ENCODE measurements at regions not wholly inside any gene's neighbourhood (a gene's known extent, or its start where the extent isn't known, plus 50 kb on each side); places are given as distances from the start of the nearest gene placed in this dataset.

- peaks cover 0 to 23% (median 14%) of the 10 kb centered on the region in 5 donors for H3K27me3 Mint-ChIP-seq
These were observed 52.1 kb downstream of the CARTPT start for GRCh38 chr5:71771191-71771590.

GRCh38 chr5:71778678-71779276, 59.7 kb downstream of the CARTPT start:
- intact Hi-C loops (cut with micrococcal nuclease): loop anchor here in 1 of 2 donors (10.0 kb wide), 1 partner anchor 236 kb away; no protein-coding TSS in a partner anchor
- ATAC-seq (no peak), DNase-seq (no peak)
- Histone ChIP-seq H3K36me3 (ENCODE audit: control insufficient read depth in 2 of 3, insufficient read depth in 3 of 3, low read length in 3 of 3) (no peaks in the 10 kb centered on the region), H3K27ac (ENCODE audit: low read depth, low read length) (no peak overlapping the region), H3K9me3 (ENCODE audit: control insufficient read depth in 2 of 3, low read length in 3 of 3) (no peaks in the 10 kb centered on the region), H3K4me3 (ENCODE audit: low read length) (no peak overlapping the region), H3K27me3 (ENCODE audit: control insufficient read depth in 2 of 2, insufficient read depth in 2 of 2, low read length in 2 of 2) (no peaks in the 10 kb centered on the region), H3K4me1 (ENCODE audit: control insufficient read depth in 2 of 2, insufficient read depth in 2 of 2, low read length in 2 of 2) (peaks cover 0 to 7% of the 10 kb centered on the region in 2 donors)
- no peak overlapping the region for H3K27ac Mint-ChIP-seq
- H3K4me1 Mint-ChIP-seq: peaks cover 0 to 18% (median 13%) of the 10 kb centered on the region in 7 donors
- H3K4me3 Mint-ChIP-seq: no peak overlapping the region
- ChIA-PET CTCF (no interaction called here), POLR2A (no interaction called here)
- H3K36me3 Mint-ChIP-seq: peaks cover 0 to 5% (median 0%) of the 10 kb centered on the region in 5 donors
- H3K9me3 Mint-ChIP-seq: no peaks in the 10 kb centered on the region
- peaks cover 0 to 21% (median 8%) of the 10 kb centered on the region in 5 donors for H3K27me3 Mint-ChIP-seq

More at GRCh38 chr5:71771191-71771590, 52.1 kb downstream of the CARTPT start:
- ATAC-seq (no peak), DNase-seq (no peak)
- H3K27me3 ChIP-seq (ENCODE audit: control insufficient read depth in 2 of 2, insufficient read depth in 2 of 2, low read length in 2 of 2): no peaks in the 10 kb centered on the region
- no peaks in the 10 kb centered on the region for H3K9me3 ChIP-seq (ENCODE audit: control insufficient read depth in 2 of 3, low read length in 3 of 3)
- H3K36me3 ChIP-seq (ENCODE audit: control insufficient read depth in 2 of 3, insufficient read depth in 3 of 3, low read length in 3 of 3): no peaks in the 10 kb centered on the region
- H3K27ac Mint-ChIP-seq: no peak overlapping the region
- H3K4me1 ChIP-seq (ENCODE audit: control insufficient read depth in 2 of 2, insufficient read depth in 2 of 2, low read length in 2 of 2): no peaks in the 10 kb centered on the region
- H3K9me3 Mint-ChIP-seq: peaks cover 0 to 5% (median 0%) of the 10 kb centered on the region in 11 donors
- no peak overlapping the region for H3K27ac ChIP-seq (ENCODE audit: low read depth, low read length)
- ChIA-PET POLR2A (no interaction called here), CTCF (no interaction called here)
- intact Hi-C loops (cut with micrococcal nuclease): loop anchor here in 1 of 2 donors (10.0 kb wide), 1 partner anchor 244 kb away; no protein-coding TSS in a partner anchor
- no peak overlapping the region for H3K4me3 ChIP-seq (ENCODE audit: low read length)
- no peaks in the 10 kb centered on the region for H3K36me3 Mint-ChIP-seq
- no peak overlapping the region for H3K4me3 Mint-ChIP-seq
- peaks cover 0 to 6% (median 0%) of the 10 kb centered on the region in 7 donors for H3K4me1 Mint-ChIP-seq

GRCh38 chr5:71780597-71780996, 61.5 kb downstream of the CARTPT start:
- ATAC-seq (no peak), DNase-seq (no peak)
- peaks cover 6 to 23% (median 15%) of the 10 kb centered on the region in 7 donors for H3K4me1 Mint-ChIP-seq
- no peaks in the 10 kb centered on the region for H3K36me3 ChIP-seq (ENCODE audit: control insufficient read depth in 2 of 3, insufficient read depth in 3 of 3, low read length in 3 of 3)
- H3K36me3 Mint-ChIP-seq: peaks cover 0 to 10% (median 0%) of the 10 kb centered on the region in 5 donors
- no peaks in the 10 kb centered on the region for H3K27me3 ChIP-seq (ENCODE audit: control insufficient read depth in 2 of 2, insufficient read depth in 2 of 2, low read length in 2 of 2)
- peaks cover 0 to 18% (median 9%) of the 10 kb centered on the region in 5 donors for H3K27me3 Mint-ChIP-seq
- H3K9me3 Mint-ChIP-seq: peaks cover 0 to 3% (median 0%) of the 10 kb centered on the region in 11 donors
- H3K4me1 ChIP-seq (ENCODE audit: control insufficient read depth in 2 of 2, insufficient read depth in 2 of 2, low read length in 2 of 2): peaks cover 0 to 7% of the 10 kb centered on the region in 2 donors
- ChIA-PET POLR2A (no interaction called here), CTCF (no interaction called here)
- no peak overlapping the region for H3K4me3 Mint-ChIP-seq
- no peak overlapping the region for H3K27ac ChIP-seq (ENCODE audit: low read depth, low read length)
- intact Hi-C loops (cut with micrococcal nuclease): loop anchor here in 1 of 2 donors (5.0 kb wide), 2 partner anchors 237 to 527 kb away; no protein-coding TSS in a partner anchor
- H3K4me3 ChIP-seq (ENCODE audit: low read length): no peak overlapping the region
- no peaks in the 10 kb centered on the region for H3K9me3 ChIP-seq (ENCODE audit: control insufficient read depth in 2 of 3, low read length in 3 of 3)
- no peak overlapping the region for H3K27ac Mint-ChIP-seq

- no peak for DNase-seq
- H3K4me1 ChIP-seq (ENCODE audit: control insufficient read depth in 2 of 2, insufficient read depth in 2 of 2, low read length in 2 of 2): peaks cover 0 to 7% of the 10 kb centered on the region in 2 donors
These were observed 63.3 kb downstream of the CARTPT start for GRCh38 chr5:71782393-71782770.

GRCh38 chr5:71782771-71783770, 64.0 kb downstream of the CARTPT start:
- peaks cover 0 to 7% of the 10 kb centered on the region in 2 donors for H3K4me1 ChIP-seq (ENCODE audit: control insufficient read depth in 2 of 2, insufficient read depth in 2 of 2, low read length in 2 of 2)
- peaks cover 6 to 23% (median 15%) of the 10 kb centered on the region in 7 donors for H3K4me1 Mint-ChIP-seq
- no peaks in the 10 kb centered on the region for H3K36me3 ChIP-seq (ENCODE audit: control insufficient read depth in 2 of 3, insufficient read depth in 3 of 3, low read length in 3 of 3)
- H3K27ac ChIP-seq (ENCODE audit: low read depth, low read length): no peak overlapping the region
- ChIA-PET POLR2A (no interaction called here), CTCF (no interaction called here)
- peak overlapping the region in 2 of 9 donors; percentile 25 to 38 for H3K27ac Mint-ChIP-seq
- peaks cover 0 to 3% (median 0%) of the 10 kb centered on the region in 11 donors for H3K9me3 Mint-ChIP-seq
- peak in 5 of 9 donors; percentile 7 to 44 (median 9) for DNase-seq
- peak overlapping the region in 9 of 10 donors; percentile 11 to 71 (median 57) for H3K4me3 Mint-ChIP-seq
- no peaks in the 10 kb centered on the region for H3K9me3 ChIP-seq (ENCODE audit: control insufficient read depth in 2 of 3, low read length in 3 of 3)
- H3K27me3 ChIP-seq (ENCODE audit: control insufficient read depth in 2 of 2, insufficient read depth in 2 of 2, low read length in 2 of 2): no peaks in the 10 kb centered on the region
- intact Hi-C loops (cut with micrococcal nuclease): loop anchor here in 1 of 2 donors (5.0 kb wide), 2 partner anchors 234 to 524 kb away; no protein-coding TSS in a partner anchor
- H3K36me3 Mint-ChIP-seq: peaks cover 0 to 10% (median 0%) of the 10 kb centered on the region in 5 donors
- peak overlapping the region; percentile 19 for H3K4me3 ChIP-seq (ENCODE audit: low read length)
- peak; percentile 71 for ATAC-seq
- peaks cover 8 to 17% (median 9%) of the 10 kb centered on the region in 5 donors for H3K27me3 Mint-ChIP-seq

More at GRCh38 chr5:71782393-71782770, 63.3 kb downstream of the CARTPT start:
- H3K36me3 ChIP-seq (ENCODE audit: control insufficient read depth in 2 of 3, insufficient read depth in 3 of 3, low read length in 3 of 3): no peaks in the 10 kb centered on the region
- no peak overlapping the region for H3K27ac ChIP-seq (ENCODE audit: low read depth, low read length)
- Mint-ChIP-seq H3K27ac (no peak overlapping the region), H3K4me3 (peak overlapping the region in 7 of 10 donors; percentile 44 to 71 (median 59)), H3K4me1 (peaks cover 6 to 23% (median 15%) of the 10 kb centered on the region in 7 donors), H3K36me3 (peaks cover 0 to 10% (median 0%) of the 10 kb centered on the region in 5 donors), H3K9me3 (peaks cover 0 to 3% (median 0%) of the 10 kb centered on the region in 11 donors), H3K27me3 (peaks cover 4 to 14% (median 5%) of the 10 kb centered on the region in 5 donors)
- no peaks in the 10 kb centered on the region for H3K27me3 ChIP-seq (ENCODE audit: control insufficient read depth in 2 of 2, insufficient read depth in 2 of 2, low read length in 2 of 2)
- H3K9me3 ChIP-seq (ENCODE audit: control insufficient read depth in 2 of 3, low read length in 3 of 3): no peaks in the 10 kb centered on the region
- ATAC-seq: no peak
- H3K4me3 ChIP-seq (ENCODE audit: low read length): no peak overlapping the region
- intact Hi-C loops (cut with micrococcal nuclease): loop anchor here in 1 of 2 donors (5.0 kb wide), 2 partner anchors 235 to 525 kb away; no protein-coding TSS in a partner anchor
- ChIA-PET CTCF (no interaction called here), POLR2A (no interaction called here)

- H3K4me3 Mint-ChIP-seq: peak overlapping the region in 1 of 10 donors; percentile 6
- peaks cover 0 to 10% (median 0%) of the 10 kb centered on the region in 5 donors for H3K36me3 Mint-ChIP-seq
- CTCF ChIA-PET: no interaction called here
- Histone ChIP-seq H3K4me3 (ENCODE audit: low read length) (no peak overlapping the region), H3K36me3 (ENCODE audit: control insufficient read depth in 2 of 3, insufficient read depth in 3 of 3, low read length in 3 of 3) (no peaks in the 10 kb centered on the region), H3K9me3 (ENCODE audit: control insufficient read depth in 2 of 3, low read length in 3 of 3) (no peaks in the 10 kb centered on the region), H3K27me3 (ENCODE audit: control insufficient read depth in 2 of 2, insufficient read depth in 2 of 2, low read length in 2 of 2) (no peaks in the 10 kb centered on the region), H3K27ac (ENCODE audit: low read depth, low read length) (no peak overlapping the region), H3K4me1 (ENCODE audit: control insufficient read depth in 2 of 2, insufficient read depth in 2 of 2, low read length in 2 of 2) (peaks cover 0 to 7% of the 10 kb centered on the region in 2 donors)
- H3K27me3 Mint-ChIP-seq: peaks cover 14 to 17% (median 15%) of the 10 kb centered on the region in 5 donors
- ATAC-seq (no peak), DNase-seq (no peak)
- peaks cover 6 to 23% (median 15%) of the 10 kb centered on the region in 7 donors for H3K4me1 Mint-ChIP-seq
- POLR2A ChIA-PET: no interaction called here
- no peak overlapping the region for H3K27ac Mint-ChIP-seq
- peaks cover 0 to 4% (median 2%) of the 10 kb centered on the region in 11 donors for H3K9me3 Mint-ChIP-seq
- intact Hi-C loops (cut with micrococcal nuclease): loop anchor here in 1 of 2 donors (5.0 kb wide), 2 partner anchors 233 to 523 kb away; no protein-coding TSS in a partner anchor
These were observed 64.8 kb downstream of the CARTPT start for GRCh38 chr5:71783891-71784290.

Measured in naive thymus-derived CD4-positive, alpha-beta T cell (primary cell).